Vagina (tissue), 2 donors: ENCODE measurements at regions not wholly inside any gene's neighbourhood (a gene's known extent, or its start where the extent isn't known, plus 50 kb on each side); places are given as distances from the start of the nearest gene placed in this dataset.

Source experiments
- POLR2AphosphoS5 ChIP-seq, 2 donors: sonication (generic); formaldehyde crosslinking; IDR thresholded peaks; one replicate each; pipeline ENCODE4 v1.9.0; 2017; ENCODE audit warnings: antibody characterized with exemption in 2 of 2, mild to moderate bottlenecking in 2 of 2, low read depth in 1 of 2; ENCODE audit not compliant: insufficient read depth in 1 of 2
- TF ChIP-seq, protein P1 (sequence below), 3 experiments: fragments of 450-650 bp in 2 of 3; fragments of 200-600 bp in 1 of 3; sonication (generic) in 1 of 3; IDR thresholded peaks; one replicate each; pipeline ENCODE4 v1.5.1; 2017 to 2019; ENCODE audit warnings: antibody characterized with exemption in 3 of 3, mild to moderate bottlenecking in 2 of 3, moderate library complexity in 2 of 3

- TF ChIP-seq, protein P1, sequence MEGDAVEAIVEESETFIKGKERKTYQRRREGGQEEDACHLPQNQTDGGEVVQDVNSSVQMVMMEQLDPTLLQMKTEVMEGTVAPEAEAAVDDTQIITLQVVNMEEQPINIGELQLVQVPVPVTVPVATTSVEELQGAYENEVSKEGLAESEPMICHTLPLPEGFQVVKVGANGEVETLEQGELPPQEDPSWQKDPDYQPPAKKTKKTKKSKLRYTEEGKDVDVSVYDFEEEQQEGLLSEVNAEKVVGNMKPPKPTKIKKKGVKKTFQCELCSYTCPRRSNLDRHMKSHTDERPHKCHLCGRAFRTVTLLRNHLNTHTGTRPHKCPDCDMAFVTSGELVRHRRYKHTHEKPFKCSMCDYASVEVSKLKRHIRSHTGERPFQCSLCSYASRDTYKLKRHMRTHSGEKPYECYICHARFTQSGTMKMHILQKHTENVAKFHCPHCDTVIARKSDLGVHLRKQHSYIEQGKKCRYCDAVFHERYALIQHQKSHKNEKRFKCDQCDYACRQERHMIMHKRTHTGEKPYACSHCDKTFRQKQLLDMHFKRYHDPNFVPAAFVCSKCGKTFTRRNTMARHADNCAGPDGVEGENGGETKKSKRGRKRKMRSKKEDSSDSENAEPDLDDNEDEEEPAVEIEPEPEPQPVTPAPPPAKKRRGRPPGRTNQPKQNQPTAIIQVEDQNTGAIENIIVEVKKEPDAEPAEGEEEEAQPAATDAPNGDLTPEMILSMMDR (IDR thresholded peaks at IDR 0.05), result no peak
- no peak for TF ChIP-seq POLR2AphosphoS5 (IDR thresholded peaks at IDR 0.05; ENCODE audit: insufficient read depth in 1 of 2, low read depth in 1 of 2)
These were observed 56.7 kb upstream of the FHL2 start for GRCh38 chr2:105455488-105456003.
